Medulla oblongata (tissue), 1 donor: ENCODE measurements at regions not wholly inside any gene's neighbourhood (a gene's known extent, or its start where the extent isn't known, plus 50 kb on each side); places are given as distances from the start of the nearest gene placed in this dataset.
A peak's percentile ranks its signal among the peaks of the same experiment; 100 is the strongest.
"Not testable (repeated sequence)": the region's sequence is repeated elsewhere in the genome, so short reads cannot be mapped to it uniquely, and the experiment has no call there.

Experiments
- DNase-seq: peaks from one replicate; pipeline ENCODE4 v3.0.0-alpha.2; 2015; ENCODE audit errors: extremely low spot score

GRCh38 chr7:142501434-142501833, 243.6 kb upstream of the PRSS58 start:
- DNase-seq: no peak

DNA sequence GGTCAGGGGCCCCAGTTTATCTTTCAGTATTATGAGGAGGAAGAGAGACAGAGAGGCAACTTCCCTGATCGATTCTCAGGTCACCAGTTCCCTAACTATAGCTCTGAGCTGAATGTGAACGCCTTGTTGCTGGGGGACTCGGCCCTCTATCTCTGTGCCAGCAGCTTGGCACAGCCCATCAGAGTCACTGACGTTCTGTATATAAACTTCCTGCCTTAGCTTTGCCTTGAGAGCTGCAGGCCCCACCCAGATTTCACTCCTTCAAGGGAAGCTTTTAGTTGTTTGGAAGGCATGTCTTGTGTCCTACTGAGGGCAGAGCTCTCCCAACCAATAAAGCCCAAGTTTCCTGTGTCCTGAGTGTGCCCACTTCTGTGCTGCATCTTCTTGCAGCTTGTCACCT, 242.5 kb upstream of the PRSS58 start:
- DNase-seq: no peak

DNA sequence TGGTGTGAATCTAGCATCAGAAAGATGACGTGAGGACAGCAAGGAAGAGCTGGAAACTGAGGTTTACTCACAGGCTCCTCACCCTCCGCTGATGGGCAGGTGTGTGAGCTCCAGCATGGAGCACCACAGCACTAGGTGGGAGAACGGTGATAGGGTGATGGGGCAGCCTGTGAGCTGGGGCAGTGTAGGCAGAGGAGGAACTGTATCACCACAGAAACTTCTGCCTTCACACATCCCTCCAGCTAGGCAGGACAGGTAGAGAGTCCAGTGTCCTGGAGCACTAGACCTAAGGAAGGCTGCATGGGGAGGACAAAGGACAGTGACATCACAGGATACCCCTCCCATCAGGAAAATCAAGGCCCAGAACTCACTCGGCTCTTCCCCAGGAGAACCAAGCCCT, 241.8 kb upstream of the PRSS58 start:
- DNase-seq: no peak

GRCh38 chr7:142498364-142498763, 240.5 kb upstream of the PRSS58 start:
- no peak for DNase-seq

- DNase-seq: peak; percentile 71
Observed at GRCh38 chr7:142496545-142496991, 238.7 kb upstream of the PRSS58 start.

DNA sequence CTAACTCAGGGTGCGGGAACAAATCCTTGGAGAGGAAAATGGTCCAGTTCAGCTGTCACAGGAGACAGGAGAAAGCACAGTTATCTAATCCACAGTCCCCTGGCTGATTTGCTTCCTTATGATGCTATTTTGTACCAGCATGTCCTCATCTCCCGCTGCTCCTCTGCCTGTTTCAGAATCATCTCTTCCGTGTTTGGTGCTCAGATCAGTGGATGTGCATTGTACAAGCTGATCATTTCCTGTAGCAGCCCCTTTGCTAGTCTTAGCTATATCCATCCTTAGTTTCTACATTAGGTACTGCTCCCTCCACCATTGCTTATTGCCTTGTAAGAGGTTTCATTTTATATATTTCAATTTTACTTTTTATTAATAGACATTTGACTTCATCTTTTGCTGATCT, 238.0 kb upstream of the PRSS58 start:
- DNase-seq: not testable (repeated sequence)

GRCh38 chr7:142495301-142495700, 237.4 kb upstream of the PRSS58 start:
- DNase-seq: not testable (repeated sequence)

DNA sequence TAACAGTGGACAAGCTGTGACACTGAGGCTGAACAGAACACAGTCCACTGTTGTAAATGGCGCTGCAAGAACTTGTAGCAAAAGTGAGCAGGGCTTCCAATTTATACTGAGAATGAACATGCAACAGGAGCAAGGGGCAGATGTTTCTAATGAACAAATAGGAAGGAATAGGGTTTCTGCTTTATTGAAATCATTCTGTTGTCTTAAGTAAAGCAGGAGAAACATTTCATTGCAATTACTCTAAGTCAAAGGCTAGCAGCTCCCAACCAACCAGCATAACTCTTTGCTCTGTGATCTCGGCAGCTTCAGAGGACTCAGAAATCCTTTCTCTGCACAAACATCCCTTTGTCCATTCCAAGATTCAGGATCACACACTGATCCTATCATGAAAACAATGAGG, 236.2 kb upstream of the PRSS58 start:
- DNase-seq: no peak

DNA sequence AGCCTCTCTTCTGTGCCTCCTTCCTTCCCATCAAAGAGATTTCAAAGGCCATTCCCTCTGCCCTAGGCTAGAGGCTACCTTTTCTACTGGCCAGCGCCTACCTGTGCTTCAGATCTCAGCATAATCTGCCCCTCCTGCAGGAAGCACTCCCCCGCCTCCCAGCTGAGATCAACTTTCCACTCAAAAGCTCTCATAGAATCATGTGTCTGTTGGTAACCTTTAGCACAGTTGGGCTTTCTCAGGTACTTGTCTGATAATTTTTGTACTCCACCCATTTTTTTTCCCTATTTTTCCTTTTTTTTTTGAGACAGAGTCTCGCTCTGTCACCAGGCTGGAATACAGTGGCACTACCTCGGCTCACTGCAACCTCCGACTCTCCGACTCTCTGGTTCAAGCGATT, 231.0 kb upstream of the PRSS58 start:
- no peak for DNase-seq

- DNase-seq: no peak
Observed at GRCh38 chr7:142488036-142488633, 230.3 kb upstream of the PRSS58 start.

DNA sequence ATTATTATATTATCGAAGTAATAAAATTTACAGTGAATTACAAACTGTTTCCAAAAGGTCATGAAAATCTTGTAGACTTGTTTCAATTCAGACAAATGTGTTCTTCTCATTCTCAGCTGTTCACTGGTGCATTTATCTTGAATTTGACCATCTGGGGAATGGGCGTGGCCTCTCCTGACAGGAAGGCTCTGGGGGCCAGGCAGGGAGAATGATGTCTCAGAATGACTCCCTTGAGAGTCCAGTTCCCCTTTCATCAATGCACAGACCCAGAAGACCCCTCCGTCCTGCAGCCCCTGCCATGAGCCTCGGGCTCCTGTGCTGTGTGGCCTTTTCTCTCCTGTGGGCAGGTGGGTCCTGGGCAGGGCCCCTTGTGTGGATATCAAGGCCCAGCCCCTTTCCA, 229.7 kb upstream of the PRSS58 start:
- not testable (repeated sequence) for DNase-seq

DNA sequence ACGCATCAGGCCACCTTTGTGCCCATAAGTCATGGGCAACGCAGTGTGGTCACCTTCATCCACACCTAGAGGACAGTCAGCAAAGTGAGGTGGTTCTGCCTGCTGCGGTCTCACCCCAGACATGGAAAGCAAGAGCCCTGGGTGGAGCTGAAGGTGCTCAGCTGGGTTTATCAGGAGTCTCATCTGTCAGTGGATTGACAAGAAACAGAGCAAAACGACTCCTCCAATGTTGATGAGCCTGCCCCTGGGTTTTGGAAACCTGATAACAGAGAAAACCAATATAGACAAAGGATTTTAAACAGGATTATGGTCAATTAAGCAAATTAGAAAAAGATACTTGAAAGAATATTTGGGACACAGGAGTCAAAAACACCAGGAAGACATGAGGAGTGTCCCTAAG, 229.3 kb upstream of the PRSS58 start:
- no peak for DNase-seq

- no peak for DNase-seq
Observed at GRCh38 chr7:142485617-142486226, 227.9 kb upstream of the PRSS58 start.

GRCh38 chr7:142483659-142484317, 225.9 kb upstream of the PRSS58 start:
- no peak for DNase-seq

- peak; percentile 69 for DNase-seq
Observed at GRCh38 chr7:142482891-142483658, 225.2 kb upstream of the PRSS58 start.

DNA sequence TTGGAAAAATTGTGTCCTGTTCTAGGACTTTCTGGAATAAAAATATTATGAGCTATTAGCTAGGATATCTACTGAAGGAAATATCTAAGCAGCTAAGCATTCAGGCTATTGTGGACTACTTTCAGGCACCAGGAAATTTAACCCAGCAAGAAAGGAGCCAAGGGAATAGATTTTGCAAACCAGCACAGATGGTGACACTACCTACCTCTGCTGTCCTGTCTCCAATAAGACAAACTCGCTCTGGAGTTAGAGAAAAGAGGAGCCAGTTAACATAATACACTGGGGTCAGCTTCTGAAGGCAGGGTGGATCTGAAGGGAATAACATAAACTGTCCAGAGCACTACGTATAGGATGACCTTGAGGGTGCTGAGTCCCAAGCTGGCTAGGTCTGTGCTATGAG, 223.7 kb upstream of the PRSS58 start:
- no peak for DNase-seq

DNA sequence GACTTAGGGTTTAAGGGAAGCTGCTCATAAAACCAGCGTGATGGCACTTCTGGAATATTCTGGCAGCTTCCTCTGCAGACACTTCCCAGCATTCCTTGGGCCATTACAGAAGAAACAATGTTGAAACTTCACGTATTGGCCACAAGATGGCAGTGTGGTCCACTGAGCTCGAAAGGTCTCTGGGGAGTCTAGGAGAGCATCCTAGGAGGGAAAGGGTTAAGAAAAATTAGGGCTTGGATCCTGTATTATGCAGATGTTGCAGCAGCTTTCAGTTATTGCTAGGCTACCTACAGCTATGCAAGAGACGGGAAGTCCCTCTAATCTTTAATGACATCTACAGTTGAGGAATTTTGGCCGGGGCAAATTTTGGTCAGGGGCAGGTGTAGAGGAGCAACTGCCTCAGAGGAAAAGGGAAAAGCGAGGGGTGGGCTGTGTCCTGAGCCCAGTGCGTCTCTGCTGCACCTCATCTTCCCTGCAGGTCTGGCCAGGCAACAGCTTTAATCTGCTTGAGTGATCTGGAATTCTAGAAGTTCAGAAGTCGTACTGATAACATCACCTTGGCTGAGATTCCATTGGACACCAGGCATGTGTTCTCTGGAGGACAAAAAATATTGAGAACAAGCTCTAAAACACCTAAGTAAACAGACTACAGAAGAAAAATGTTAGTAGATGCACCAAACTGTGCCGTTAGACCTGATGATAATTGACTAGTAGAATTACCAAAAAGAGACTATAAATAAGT, 220.8 kb upstream of the PRSS58 start:
- DNase-seq: peak; percentile 78

DNA sequence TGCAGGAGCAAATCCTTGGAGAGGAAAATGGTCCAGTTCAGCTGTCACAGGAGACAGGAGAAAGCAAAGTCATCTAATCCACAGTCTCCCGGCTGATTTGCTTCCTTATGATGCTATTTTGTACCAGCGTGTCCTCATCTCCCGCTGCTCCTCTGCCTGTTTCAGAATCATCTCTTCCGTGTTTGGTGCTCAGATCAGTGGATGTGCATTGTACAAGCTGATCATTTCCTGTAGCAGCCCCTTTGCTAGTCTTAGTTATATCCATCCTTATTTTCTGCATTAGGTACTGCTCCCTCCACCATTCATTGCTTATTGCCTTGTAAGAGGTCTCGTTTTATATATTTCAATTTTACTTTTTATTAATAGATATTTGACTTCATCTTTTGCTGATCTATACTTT, 219.9 kb upstream of the PRSS58 start:
- not testable (repeated sequence) for DNase-seq

DNA sequence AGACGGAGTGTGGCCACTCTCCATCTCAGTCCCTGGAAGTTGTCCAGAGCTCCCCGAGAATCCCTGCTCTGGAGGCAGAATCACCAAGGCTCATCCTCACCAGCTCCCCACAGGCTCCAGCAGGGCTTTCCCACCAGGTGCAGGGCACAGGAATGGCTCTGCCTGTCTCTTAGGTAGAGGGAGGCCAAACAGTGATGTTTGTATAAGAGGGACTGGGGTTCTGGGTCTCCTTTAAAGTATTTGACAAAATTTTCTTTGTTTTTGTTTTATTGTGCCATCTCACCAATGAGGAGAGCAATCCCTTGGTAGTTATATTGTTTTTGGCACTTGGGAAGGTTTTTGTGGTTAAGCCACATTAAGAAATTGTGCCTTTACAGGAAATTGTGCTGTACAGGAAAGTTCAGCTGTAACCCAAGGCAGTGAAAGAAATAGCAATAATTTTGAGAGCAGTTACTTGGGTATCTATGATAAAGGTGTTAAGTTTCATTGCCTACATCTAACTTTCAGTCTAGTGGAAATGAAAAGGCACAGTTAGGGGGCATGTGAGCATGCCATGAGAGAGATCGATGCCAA, 219.3 kb upstream of the PRSS58 start:
- DNase-seq: no peak

DNA sequence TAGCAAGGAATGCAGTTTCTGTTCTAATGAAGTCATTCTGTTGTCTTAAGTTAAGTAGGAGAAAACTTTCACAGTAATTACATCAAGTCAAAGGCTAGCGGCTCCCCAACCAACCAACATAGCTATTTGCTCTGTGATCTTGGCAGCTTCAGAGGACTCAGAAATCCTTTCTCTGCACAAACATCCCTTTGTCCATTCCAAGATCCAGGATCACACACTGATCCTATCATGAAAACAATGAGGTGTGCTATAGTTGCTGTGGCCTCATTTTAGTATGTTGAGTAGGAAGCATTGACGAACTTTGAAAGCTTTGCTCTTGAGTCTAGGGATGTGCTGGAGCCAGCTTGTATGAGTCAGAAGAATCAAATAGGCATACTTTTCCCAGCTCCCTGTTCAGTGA, 218.2 kb upstream of the PRSS58 start:
- no peak for DNase-seq

DNA sequence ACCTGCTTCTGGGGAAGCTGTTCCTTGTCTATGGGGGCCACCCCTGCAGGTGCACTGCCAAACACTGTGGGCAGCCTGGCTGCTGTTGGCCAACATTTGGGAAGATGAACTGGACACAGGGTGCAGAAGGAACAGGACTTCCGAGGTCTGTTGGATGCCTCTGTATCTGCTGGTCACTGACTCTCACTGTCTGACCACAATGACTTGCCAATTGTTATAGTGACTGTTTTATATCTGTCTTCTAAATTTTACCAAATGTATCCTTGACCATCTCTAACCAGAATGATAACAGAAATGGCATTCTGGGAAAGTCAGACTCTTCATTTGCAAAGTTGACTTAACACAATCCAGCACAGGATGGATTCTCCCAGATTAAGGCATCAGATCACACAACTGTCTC, 214.0 kb upstream of the PRSS58 start:
- DNase-seq: no peak

GRCh38 chr7:142470544-142470830, 212.6 kb upstream of the PRSS58 start:
- DNase-seq: no peak
